ENCODE measurements at regions not wholly inside any gene's neighbourhood (a gene's known extent, or its start where the extent isn't known, plus 50 kb on each side); places are given as distances from the start of the nearest gene placed in this dataset.

GRCh38 chr1:58977598-58977997 is 193.8 kb upstream of the JUN start:
- Histone ChIP-seq H3K27me3 (no peaks in the 10 kb centered on the region), H3K4me1 (peaks cover 0 to 9% (median 5%) of the 10 kb centered on the region in 4 donors), H3K9me3 (no peaks in the 10 kb centered on the region), H3K36me3 (no peaks in the 10 kb centered on the region), H3K4me3 (no peak overlapping the region), H3K27ac (no peak overlapping the region)
- no peak for TF ChIP-seq POLR2AphosphoS5 (IDR thresholded peaks at IDR 0.05)
- TF ChIP-seq POLR2A (IDR thresholded peaks at IDR 0.05), result no peak
- TF ChIP-seq EP300 (IDR thresholded peaks at IDR 0.05), result no peak
- no peak for DNase-seq
- intact Hi-C loops (cut with DNase I), result no loop called here
- WGBS, 2 donors, result 93 to 95% methylated on average over 1 of the region's 1 CpG

DNA sequence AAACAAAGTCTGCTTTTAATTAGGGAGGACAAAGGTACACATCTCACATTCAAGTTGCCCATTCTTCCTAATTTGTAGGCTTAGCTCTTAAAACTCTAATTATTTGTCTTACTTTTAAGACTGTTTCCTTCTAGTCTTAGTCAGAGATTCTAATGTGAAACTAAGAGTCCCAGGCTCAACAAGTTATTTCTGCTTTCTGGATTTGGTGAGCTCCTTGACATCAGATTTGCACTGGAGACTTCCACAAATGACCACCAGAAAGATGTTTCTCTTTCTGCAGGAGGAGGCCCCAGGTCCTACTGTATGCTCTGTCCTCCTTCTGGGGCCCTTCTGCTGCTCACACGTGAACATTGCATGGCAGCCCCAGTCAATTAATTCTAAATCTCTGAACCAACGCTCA is 194.2 kb upstream of the JUN start:
- no peak overlapping the region for H3K4me3 ChIP-seq
- no peaks in the 10 kb centered on the region for H3K9me3 ChIP-seq
- peaks cover 0 to 14% (median 9%) of the 10 kb centered on the region in 4 donors for H3K4me1 ChIP-seq
- TF ChIP-seq POLR2AphosphoS5 (IDR thresholded peaks at IDR 0.05), result no peak
- no peak for TF ChIP-seq POLR2A (IDR thresholded peaks at IDR 0.05)
- TF ChIP-seq EP300 (IDR thresholded peaks at IDR 0.05), result no peak
- TF ChIP-seq, protein P1, sequence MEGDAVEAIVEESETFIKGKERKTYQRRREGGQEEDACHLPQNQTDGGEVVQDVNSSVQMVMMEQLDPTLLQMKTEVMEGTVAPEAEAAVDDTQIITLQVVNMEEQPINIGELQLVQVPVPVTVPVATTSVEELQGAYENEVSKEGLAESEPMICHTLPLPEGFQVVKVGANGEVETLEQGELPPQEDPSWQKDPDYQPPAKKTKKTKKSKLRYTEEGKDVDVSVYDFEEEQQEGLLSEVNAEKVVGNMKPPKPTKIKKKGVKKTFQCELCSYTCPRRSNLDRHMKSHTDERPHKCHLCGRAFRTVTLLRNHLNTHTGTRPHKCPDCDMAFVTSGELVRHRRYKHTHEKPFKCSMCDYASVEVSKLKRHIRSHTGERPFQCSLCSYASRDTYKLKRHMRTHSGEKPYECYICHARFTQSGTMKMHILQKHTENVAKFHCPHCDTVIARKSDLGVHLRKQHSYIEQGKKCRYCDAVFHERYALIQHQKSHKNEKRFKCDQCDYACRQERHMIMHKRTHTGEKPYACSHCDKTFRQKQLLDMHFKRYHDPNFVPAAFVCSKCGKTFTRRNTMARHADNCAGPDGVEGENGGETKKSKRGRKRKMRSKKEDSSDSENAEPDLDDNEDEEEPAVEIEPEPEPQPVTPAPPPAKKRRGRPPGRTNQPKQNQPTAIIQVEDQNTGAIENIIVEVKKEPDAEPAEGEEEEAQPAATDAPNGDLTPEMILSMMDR (IDR thresholded peaks at IDR 0.05), result no peak
- no peak for DNase-seq
- no peaks in the 10 kb centered on the region for H3K27me3 ChIP-seq
- H3K36me3 ChIP-seq, result no peaks in the 10 kb centered on the region
- WGBS, 2 donors, result 96 to 97% methylated on average over 2 of the region's 2 CpGs
- H3K27ac ChIP-seq, result no peak overlapping the region
- intact Hi-C loops (cut with DNase I), result no loop called here

GRCh38 chr1:58979086-58979485 is 195.2 kb upstream of the JUN start:
- Histone ChIP-seq H3K4me1 (peaks cover 0 to 21% (median 17%) of the 10 kb centered on the region in 4 donors), H3K36me3 (no peaks in the 10 kb centered on the region), H3K4me3 (no peak overlapping the region), H3K9me3 (no peaks in the 10 kb centered on the region), H3K27ac (no peak overlapping the region), H3K27me3 (no peaks in the 10 kb centered on the region)
- WGBS, 2 donors, result 77 to 87% methylated on average over 3 of the region's 3 CpGs
- TF ChIP-seq POLR2AphosphoS5 (IDR thresholded peaks at IDR 0.05) (no peak), POLR2A (IDR thresholded peaks at IDR 0.05) (no peak), EP300 (IDR thresholded peaks at IDR 0.05) (no peak)
- TF ChIP-seq, protein P1 (IDR thresholded peaks at IDR 0.05), result no peak
- DNase-seq, result no peak
- intact Hi-C loops (cut with DNase I), result no loop called here

GRCh38 chr1:58979677-58980076 is 195.8 kb upstream of the JUN start:
- no peak for TF ChIP-seq POLR2A (IDR thresholded peaks at IDR 0.05)
- TF ChIP-seq, protein P1 (IDR thresholded peaks at IDR 0.05), result no peak
- TF ChIP-seq POLR2AphosphoS5 (IDR thresholded peaks at IDR 0.05), result no peak
- TF ChIP-seq EP300 (IDR thresholded peaks at IDR 0.05), result no peak
- Histone ChIP-seq H3K4me1 (peaks cover 0 to 21% (median 17%) of the 10 kb centered on the region in 4 donors), H3K27me3 (no peaks in the 10 kb centered on the region), H3K27ac (no peak overlapping the region), H3K4me3 (no peak overlapping the region), H3K36me3 (no peaks in the 10 kb centered on the region), H3K9me3 (no peaks in the 10 kb centered on the region)
- intact Hi-C loops (cut with DNase I), result no loop called here
- WGBS, 2 donors, result 78 to 98% methylated on average over 3 of the region's 3 CpGs
- DNase-seq, result no peak

GRCh38 chr1:58981392-58981791 is 197.5 kb upstream of the JUN start:
- intact Hi-C loops (cut with DNase I), result no loop called here

More at GRCh38 chr1:58981392-58981791, 197.5 kb upstream of the JUN start:
- Histone ChIP-seq H3K4me3 (no peak overlapping the region), H3K27me3 (no peaks in the 10 kb centered on the region), H3K9me3 (no peaks in the 10 kb centered on the region), H3K4me1 (peaks cover 0 to 22% (median 17%) of the 10 kb centered on the region in 4 donors), H3K27ac (no peak overlapping the region), H3K36me3 (no peaks in the 10 kb centered on the region)
- TF ChIP-seq EP300 (IDR thresholded peaks at IDR 0.05), result no peak
- TF ChIP-seq POLR2A (IDR thresholded peaks at IDR 0.05), result no peak
- no peak for TF ChIP-seq POLR2AphosphoS5 (IDR thresholded peaks at IDR 0.05)
- TF ChIP-seq, protein P1 (IDR thresholded peaks at IDR 0.05), result no peak
- DNase-seq, result no peak
- WGBS, 2 donors, result 94 to 96% methylated on average over 1 of the region's 1 CpG

Data from sigmoid colon (tissue), 6 donors.